A549 (cell line): ENCODE measurements at regions not wholly inside any gene's neighbourhood (a gene's known extent, or its start where the extent isn't known, plus 50 kb on each side); places are given as distances from the start of the nearest gene placed in this dataset.
A peak's percentile ranks its signal among the peaks of the same experiment; 100 is the strongest.

Experiments used
- CEBPB ChIP-seq, 2 experiments: fragments of >200 bp in 1 of 2; sonication (Bioruptor Twin) in 1 of 2; formaldehyde crosslinking in 1 of 2; IDR thresholded peaks; 2 replicates each; pipeline ENCODE4 v1.6.1; 2012 to 2016
- CTCF ChIP-seq: fragments of >200 bp; sonication (Bioruptor Twin); formaldehyde crosslinking; IDR thresholded peaks from 3 replicates; pipeline ENCODE4 v1.5.1; 2016
- EP300 ChIP-seq, 2 experiments: fragments of >200 bp; sonication (Bioruptor Twin); formaldehyde crosslinking; IDR thresholded peaks; 2 replicates in 1 of 2; 3 replicates in 1 of 2; pipeline ENCODE4 v1.6.1; 2016 to 2017
- ESRRA ChIP-seq: fragments of 150-350 bp; IDR thresholded peaks from 2 replicates; pipeline ENCODE4 v1.6.1; 2014; ENCODE audit warnings: mild to moderate bottlenecking, low read length, borderline replicate concordance
- GATA3 ChIP-seq: IDR thresholded peaks from 2 replicates; pipeline ENCODE4 v1.6.1; 2012; ENCODE audit warnings: borderline replicate concordance
- MAFK ChIP-seq: fragments of 450-650 bp; IDR thresholded peaks from 2 replicates; pipeline ENCODE4 v1.6.1; 2014; ENCODE audit not compliant: partially characterized antibody
- PHF8 ChIP-seq: fragments of 200-600 bp; sonication (generic); IDR thresholded peaks from 2 replicates; pipeline ENCODE4 v1.6.1; 2016; ENCODE audit warnings: low read depth, mild to moderate bottlenecking, antibody characterized with exemption, moderate library complexity, borderline replicate concordance
- POLR2A ChIP-seq: IDR thresholded peaks from 2 replicates; pipeline ENCODE4 v1.6.1; 2012; ENCODE audit warnings: mild to moderate bottlenecking, low read length
- POLR2AphosphoS2 ChIP-seq: conservative IDR thresholded peaks from 2 replicates; pipeline ENCODE4 v1.6.1; 2012; ENCODE audit warnings: low read length, improper control_type of control experiment, inconsistent platforms
- RFX5 ChIP-seq: fragments of 450-650 bp; IDR thresholded peaks from 2 replicates; pipeline ENCODE4 v1.7.1; 2014; ENCODE audit warnings: antibody characterized with exemption, mild to moderate bottlenecking, moderate library complexity
- ZNF302 ChIP-seq: fragments of 250-450 bp; sonication (Bioruptor Pico); IDR thresholded peaks from 2 replicates; pipeline ENCODE4 v1.9.0; 2021; ENCODE audit warnings: inconsistent platforms, mild to moderate bottlenecking, moderate library complexity

- TF ChIP-seq CTCF (no peak), POLR2A (no peak), POLR2AphosphoS2 (no peak), ZNF302 (CRISPR knock-in tag) (no peak), EP300 (IDR thresholded peaks at IDR 0.05) (no peak), CEBPB (IDR thresholded peaks at IDR 0.05) (peak in 1 of 2 experiments; percentile 40; a peak in 2 of 4 replicates), GATA3 (no peak), RFX5 (no peak), MAFK (no peak), ESRRA (no peak), PHF8 (no peak)
These were observed 408.0 kb downstream of the SHANK2 start for GRCh38 chr11:70844387-70844786.
